Osteocyte (in vitro differentiated cells): ENCODE measurements at regions not wholly inside any gene's neighbourhood (a gene's known extent, or its start where the extent isn't known, plus 50 kb on each side); places are given as distances from the start of the nearest gene placed in this dataset.

Experiments used
- DNase-seq: peaks from one replicate; pipeline ENCODE4 v3.0.0; 2021; ENCODE audit warnings: mixed read lengths; ENCODE audit not compliant: unreplicated experiment; ENCODE audit errors: extremely low spot score
- H3K27ac Mint-ChIP-seq: one replicate; pipeline ENCODE4 v1.8.0; 2021; ENCODE audit warnings: mild to moderate bottlenecking, mixed read lengths; ENCODE audit not compliant: unreplicated experiment
- H3K27me3 Mint-ChIP-seq: one replicate; pipeline ENCODE4 v1.8.0; 2021; ENCODE audit warnings: mixed read lengths; ENCODE audit not compliant: unreplicated experiment
- H3K36me3 Mint-ChIP-seq: one replicate; pipeline ENCODE4 v1.8.0; 2021; ENCODE audit warnings: mixed read lengths; ENCODE audit not compliant: unreplicated experiment
- H3K4me1 Mint-ChIP-seq: one replicate; pipeline ENCODE4 v1.8.0; 2021; ENCODE audit warnings: mixed read lengths; ENCODE audit not compliant: unreplicated experiment
- H3K4me3 Mint-ChIP-seq: one replicate; pipeline ENCODE4 v1.8.0; 2021; ENCODE audit warnings: mild to moderate bottlenecking, moderate library complexity, mixed read lengths; ENCODE audit not compliant: unreplicated experiment
- H3K9me3 Mint-ChIP-seq: one replicate; pipeline ENCODE4 v1.8.0; 2021; ENCODE audit warnings: mixed read lengths; ENCODE audit not compliant: unreplicated experiment
- CTCF ChIP-seq: fragments of 200-600 bp; sonication (generic); IDR thresholded peaks from 2 replicates; pipeline ENCODE4 v1.5.0; 2021; ENCODE audit warnings: antibody characterized with exemption, mild to moderate bottlenecking, moderate library complexity

- Mint-ChIP-seq H3K4me3 (no peak overlapping the region), H3K9me3 (no peaks in the 10 kb centered on the region), H3K27me3 (peaks cover 7% of the 10 kb centered on the region), H3K4me1 (no peaks in the 10 kb centered on the region), H3K36me3 (no peaks in the 10 kb centered on the region), H3K27ac (no peak overlapping the region)
- TF ChIP-seq CTCF: no peak
- DNase-seq: no peak
These were observed 129.3 kb upstream of the OSMR start for GRCh38 chr5:38716516-38716915.

GRCh38 chr5:38718771-38719391 is 126.9 kb upstream of the OSMR start:
- Mint-ChIP-seq H3K27ac (no peak overlapping the region), H3K27me3 (peaks cover 7% of the 10 kb centered on the region), H3K4me1 (no peaks in the 10 kb centered on the region), H3K36me3 (no peaks in the 10 kb centered on the region), H3K4me3 (no peak overlapping the region), H3K9me3 (no peaks in the 10 kb centered on the region)
- no peak for DNase-seq
- no peak for TF ChIP-seq CTCF

GRCh38 chr5:38719403-38719802 is 126.4 kb upstream of the OSMR start:
- no peaks in the 10 kb centered on the region for H3K4me1 Mint-ChIP-seq

GRCh38 chr5:38719916-38720315 is 125.9 kb upstream of the OSMR start:
- H3K27me3 Mint-ChIP-seq: peaks cover 7% of the 10 kb centered on the region
- no peak overlapping the region for H3K27ac Mint-ChIP-seq

More at GRCh38 chr5:38719403-38719802, 126.4 kb upstream of the OSMR start:
- Mint-ChIP-seq H3K27ac (no peak overlapping the region), H3K9me3 (no peaks in the 10 kb centered on the region), H3K27me3 (peaks cover 7% of the 10 kb centered on the region), H3K4me3 (no peak overlapping the region), H3K36me3 (no peaks in the 10 kb centered on the region)
- DNase-seq: no peak
- no peak for TF ChIP-seq CTCF

More at GRCh38 chr5:38719916-38720315, 125.9 kb upstream of the OSMR start:
- no peaks in the 10 kb centered on the region for H3K36me3 Mint-ChIP-seq
- H3K4me3 Mint-ChIP-seq: no peak overlapping the region
- no peak for DNase-seq
- H3K9me3 Mint-ChIP-seq: no peaks in the 10 kb centered on the region
- peaks cover under 1% of the 10 kb centered on the region for H3K4me1 Mint-ChIP-seq
- TF ChIP-seq CTCF: no peak
